SK-N-MC (cell line): ENCODE measurements at regions not wholly inside any gene's neighbourhood (a gene's known extent, or its start where the extent isn't known, plus 50 kb on each side); places are given as distances from the start of the nearest gene placed in this dataset.

Experiments
- EZH2 ChIP-seq: fragments of 200-600 bp; sonication (generic); IDR thresholded peaks from one replicate; pipeline ENCODE4 v1.6.1; 2017; ENCODE audit warnings: antibody characterized with exemption
- POLR2AphosphoS5 ChIP-seq: IDR thresholded peaks from 2 replicates; pipeline ENCODE4 v1.6.1; 2012; ENCODE audit warnings: mild to moderate bottlenecking, low read depth, low read length, borderline replicate concordance

DNA sequence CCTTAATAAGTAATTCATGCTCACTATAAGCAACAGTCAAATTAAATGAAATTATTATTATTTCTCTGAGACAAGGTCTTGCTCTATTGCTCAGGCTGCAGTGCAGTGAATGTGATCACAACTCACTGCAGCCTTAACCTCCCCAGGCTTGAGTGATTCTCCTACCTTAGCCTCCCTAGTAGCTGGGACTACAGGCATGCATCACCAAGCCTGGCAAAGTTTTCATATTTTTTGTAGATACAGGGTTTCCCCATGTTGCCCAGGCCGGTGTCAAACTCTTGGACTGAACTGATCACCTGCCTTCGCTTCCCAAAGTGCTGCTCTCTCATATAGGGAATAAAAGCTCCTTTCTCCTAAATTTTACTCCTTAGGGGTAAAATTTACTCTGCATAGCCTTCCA, 74.9 kb upstream of the GAREM1 start:
- TF ChIP-seq EZH2 (no peak), POLR2AphosphoS5 (no peak)
